Activated T-helper 17 cell treated with anti-CD3 and anti-CD28 coated beads, Interleukin-2, amount 50 U/mL, for 72 hours (primary cell): ENCODE measurements at regions not wholly inside any gene's neighbourhood (a gene's known extent, or its start where the extent isn't known, plus 50 kb on each side); places are given as distances from the start of the nearest gene placed in this dataset.

ENCODE experiments used
- ATAC-seq: fragments of 150-1000 bp; cut with Tn5 transposase; replicated peaks from 2 replicates; pipeline ENCODE4 v1.10.0; 2021; ENCODE audit warnings: mild to moderate bottlenecking, moderate library complexity
- H3K27ac Mint-ChIP-seq: one replicate; pipeline ENCODE4 v1.8.0; 2022; ENCODE audit warnings: mixed read lengths
- H3K27me3 Mint-ChIP-seq: one replicate; pipeline ENCODE4 v1.8.0; 2022; ENCODE audit warnings: mixed read lengths
- H3K36me3 Mint-ChIP-seq: one replicate; pipeline ENCODE4 v1.8.0; 2022; ENCODE audit warnings: low read depth, mild to moderate bottlenecking, mixed read lengths
- H3K4me1 Mint-ChIP-seq: one replicate; pipeline ENCODE4 v1.8.0; 2022; ENCODE audit warnings: mixed read lengths
- H3K4me3 Mint-ChIP-seq: one replicate; pipeline ENCODE4 v1.8.0; 2022; ENCODE audit warnings: mild to moderate bottlenecking, mixed read lengths
- H3K9me3 Mint-ChIP-seq: one replicate; pipeline ENCODE4 v1.8.0; 2022; ENCODE audit warnings: mixed read lengths

- ATAC-seq, result no peak
- Mint-ChIP-seq H3K27ac (no peak overlapping the region), H3K27me3 (no peaks in the 10 kb centered on the region), H3K9me3 (no peaks in the 10 kb centered on the region), H3K4me1 (no peaks in the 10 kb centered on the region), H3K36me3 (no peaks in the 10 kb centered on the region), H3K4me3 (no peak overlapping the region)
These were observed 83.9 kb downstream of the SOD2 start for GRCh38 chr6:159608961-159609651.

GRCh38 chr6:159606786-159607185, 86.3 kb downstream of the SOD2 start:
- Mint-ChIP-seq H3K9me3 (no peaks in the 10 kb centered on the region), H3K27ac (no peak overlapping the region), H3K4me1 (no peaks in the 10 kb centered on the region), H3K27me3 (peaks cover 6% of the 10 kb centered on the region), H3K4me3 (no peak overlapping the region), H3K36me3 (no peaks in the 10 kb centered on the region)
- no peak for ATAC-seq

GRCh38 chr6:159604443-159604956, 88.5 kb downstream of the SOD2 start:
- Mint-ChIP-seq H3K27me3 (peaks cover 9% of the 10 kb centered on the region), H3K27ac (no peak overlapping the region), H3K4me3 (no peak overlapping the region), H3K9me3 (no peaks in the 10 kb centered on the region), H3K36me3 (no peaks in the 10 kb centered on the region), H3K4me1 (no peaks in the 10 kb centered on the region)
- ATAC-seq, result no peak

- no peaks in the 10 kb centered on the region for H3K4me1 Mint-ChIP-seq
- no peak overlapping the region for H3K4me3 Mint-ChIP-seq
- no peak for ATAC-seq
- no peaks in the 10 kb centered on the region for H3K9me3 Mint-ChIP-seq
- no peak overlapping the region for H3K27ac Mint-ChIP-seq
- H3K36me3 Mint-ChIP-seq, result no peaks in the 10 kb centered on the region
- peaks cover 9% of the 10 kb centered on the region for H3K27me3 Mint-ChIP-seq
These were observed 90.5 kb downstream of the SOD2 start for GRCh38 chr6:159602431-159603041.

GRCh38 chr6:159601211-159601610, 91.8 kb downstream of the SOD2 start:
- Mint-ChIP-seq H3K36me3 (no peaks in the 10 kb centered on the region), H3K4me3 (no peak overlapping the region), H3K27ac (no peak overlapping the region), H3K4me1 (no peaks in the 10 kb centered on the region), H3K9me3 (no peaks in the 10 kb centered on the region), H3K27me3 (peaks cover 9% of the 10 kb centered on the region)
- ATAC-seq, result no peak

- peak; percentile 78 for ATAC-seq
- Mint-ChIP-seq H3K27ac (peak overlapping the region; percentile 86), H3K4me3 (peak overlapping the region; percentile 57), H3K36me3 (no peaks in the 10 kb centered on the region), H3K27me3 (no peaks in the 10 kb centered on the region), H3K9me3 (no peaks in the 10 kb centered on the region), H3K4me1 (peaks cover 10% of the 10 kb centered on the region)
These were observed 97.9 kb downstream of the SOD2 start for GRCh38 chr6:159595173-159595572.

GRCh38 chr6:159594750-159595117, 98.3 kb downstream of the SOD2 start:
- no peaks in the 10 kb centered on the region for H3K9me3 Mint-ChIP-seq
- no peaks in the 10 kb centered on the region for H3K27me3 Mint-ChIP-seq
- no peaks in the 10 kb centered on the region for H3K36me3 Mint-ChIP-seq
- H3K4me1 Mint-ChIP-seq, result peaks cover 10% of the 10 kb centered on the region
- peak overlapping the region; percentile 57 for H3K4me3 Mint-ChIP-seq
- peak overlapping the region; percentile 86 for H3K27ac Mint-ChIP-seq
- ATAC-seq, result peak; percentile 82

- no peak overlapping the region for H3K4me3 Mint-ChIP-seq
- peaks cover 10% of the 10 kb centered on the region for H3K4me1 Mint-ChIP-seq
- H3K27me3 Mint-ChIP-seq, result peaks cover 2% of the 10 kb centered on the region
- H3K36me3 Mint-ChIP-seq, result no peaks in the 10 kb centered on the region
- no peak for ATAC-seq
- peak overlapping the region; percentile 86 for H3K27ac Mint-ChIP-seq
- no peaks in the 10 kb centered on the region for H3K9me3 Mint-ChIP-seq
These were observed 98.8 kb downstream of the SOD2 start for GRCh38 chr6:159594106-159594749.

GRCh38 chr6:159590835-159591234, 102.2 kb downstream of the SOD2 start:
- no peak for ATAC-seq

GRCh38 chr6:159586684-159587083, 106.4 kb downstream of the SOD2 start:
- H3K4me1 Mint-ChIP-seq, result no peaks in the 10 kb centered on the region
- H3K27me3 Mint-ChIP-seq, result peaks cover 9% of the 10 kb centered on the region
- no peaks in the 10 kb centered on the region for H3K9me3 Mint-ChIP-seq
- no peak overlapping the region for H3K4me3 Mint-ChIP-seq
- H3K36me3 Mint-ChIP-seq, result no peaks in the 10 kb centered on the region
- ATAC-seq, result no peak
- no peak overlapping the region for H3K27ac Mint-ChIP-seq

More at GRCh38 chr6:159590835-159591234, 102.2 kb downstream of the SOD2 start:
- Mint-ChIP-seq H3K27me3 (peaks cover 9% of the 10 kb centered on the region), H3K9me3 (no peaks in the 10 kb centered on the region), H3K36me3 (no peaks in the 10 kb centered on the region), H3K4me1 (peaks cover 10% of the 10 kb centered on the region), H3K4me3 (no peak overlapping the region), H3K27ac (no peak overlapping the region)

- Mint-ChIP-seq H3K27ac (no peak overlapping the region), H3K27me3 (peaks cover 12% of the 10 kb centered on the region), H3K9me3 (peaks cover 5% of the 10 kb centered on the region), H3K36me3 (no peaks in the 10 kb centered on the region), H3K4me1 (no peaks in the 10 kb centered on the region), H3K4me3 (no peak overlapping the region)
- no peak for ATAC-seq
These were observed 110.3 kb downstream of the SOD2 start for GRCh38 chr6:159582736-159583135.

GRCh38 chr6:159578629-159579028, 114.4 kb downstream of the SOD2 start:
- H3K4me1 Mint-ChIP-seq, result no peaks in the 10 kb centered on the region
- H3K27me3 Mint-ChIP-seq, result peaks cover 28% of the 10 kb centered on the region
- H3K36me3 Mint-ChIP-seq, result no peaks in the 10 kb centered on the region
- H3K27ac Mint-ChIP-seq, result no peak overlapping the region
- peaks cover 5% of the 10 kb centered on the region for H3K9me3 Mint-ChIP-seq
- no peak for ATAC-seq
- no peak overlapping the region for H3K4me3 Mint-ChIP-seq

- peak; percentile 64 for ATAC-seq
- H3K27me3 Mint-ChIP-seq, result peaks cover 28% of the 10 kb centered on the region
- H3K36me3 Mint-ChIP-seq, result no peaks in the 10 kb centered on the region
- no peak overlapping the region for H3K27ac Mint-ChIP-seq
- H3K4me1 Mint-ChIP-seq, result no peaks in the 10 kb centered on the region
- H3K9me3 Mint-ChIP-seq, result peaks cover 5% of the 10 kb centered on the region
- no peak overlapping the region for H3K4me3 Mint-ChIP-seq
These were observed 115.5 kb downstream of the SOD2 start for GRCh38 chr6:159577564-159577963.

- H3K27ac Mint-ChIP-seq, result no peak overlapping the region
- no peaks in the 10 kb centered on the region for H3K36me3 Mint-ChIP-seq
- no peak overlapping the region for H3K4me3 Mint-ChIP-seq
- ATAC-seq, result no peak
- no peaks in the 10 kb centered on the region for H3K4me1 Mint-ChIP-seq
- peaks cover 26% of the 10 kb centered on the region for H3K27me3 Mint-ChIP-seq
- peaks cover 17% of the 10 kb centered on the region for H3K9me3 Mint-ChIP-seq
These were observed 120.5 kb downstream of the SOD2 start for GRCh38 chr6:159572439-159573110.
